ENCODE measurements at regions not wholly inside any gene's neighbourhood (a gene's known extent, or its start where the extent isn't known, plus 50 kb on each side); places are given as distances from the start of the nearest gene placed in this dataset.
"Not testable (repeated sequence)": the region's sequence is repeated elsewhere in the genome, so short reads cannot be mapped to it uniquely, and the experiment has no call there.

DNA sequence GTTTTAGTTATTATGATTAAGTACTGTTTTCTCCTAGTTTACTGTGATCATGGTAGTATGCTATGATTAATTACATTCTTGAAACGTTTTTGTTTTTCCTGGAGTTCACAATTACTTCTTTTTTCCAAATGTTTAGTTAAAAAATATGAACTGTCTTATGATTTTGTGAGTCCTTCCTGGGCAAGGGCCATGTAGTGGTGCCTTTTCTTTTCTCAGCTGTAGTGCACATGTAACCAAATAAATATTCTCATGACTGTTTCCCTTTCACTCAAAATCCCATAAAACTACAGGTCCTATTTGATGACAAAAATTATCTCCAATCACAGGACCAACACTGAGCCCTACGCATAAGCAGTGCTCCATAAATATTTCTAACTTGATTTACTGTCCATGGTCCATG is 118.9 kb upstream of the EGR2 start:
- TF ChIP-seq, protein P1, sequence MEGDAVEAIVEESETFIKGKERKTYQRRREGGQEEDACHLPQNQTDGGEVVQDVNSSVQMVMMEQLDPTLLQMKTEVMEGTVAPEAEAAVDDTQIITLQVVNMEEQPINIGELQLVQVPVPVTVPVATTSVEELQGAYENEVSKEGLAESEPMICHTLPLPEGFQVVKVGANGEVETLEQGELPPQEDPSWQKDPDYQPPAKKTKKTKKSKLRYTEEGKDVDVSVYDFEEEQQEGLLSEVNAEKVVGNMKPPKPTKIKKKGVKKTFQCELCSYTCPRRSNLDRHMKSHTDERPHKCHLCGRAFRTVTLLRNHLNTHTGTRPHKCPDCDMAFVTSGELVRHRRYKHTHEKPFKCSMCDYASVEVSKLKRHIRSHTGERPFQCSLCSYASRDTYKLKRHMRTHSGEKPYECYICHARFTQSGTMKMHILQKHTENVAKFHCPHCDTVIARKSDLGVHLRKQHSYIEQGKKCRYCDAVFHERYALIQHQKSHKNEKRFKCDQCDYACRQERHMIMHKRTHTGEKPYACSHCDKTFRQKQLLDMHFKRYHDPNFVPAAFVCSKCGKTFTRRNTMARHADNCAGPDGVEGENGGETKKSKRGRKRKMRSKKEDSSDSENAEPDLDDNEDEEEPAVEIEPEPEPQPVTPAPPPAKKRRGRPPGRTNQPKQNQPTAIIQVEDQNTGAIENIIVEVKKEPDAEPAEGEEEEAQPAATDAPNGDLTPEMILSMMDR (IDR thresholded peaks at IDR 0.05; ENCODE audit: unreplicated experiment) = no peak
- no TSS peak for BruUV-seq (replicated peaks)

DNA sequence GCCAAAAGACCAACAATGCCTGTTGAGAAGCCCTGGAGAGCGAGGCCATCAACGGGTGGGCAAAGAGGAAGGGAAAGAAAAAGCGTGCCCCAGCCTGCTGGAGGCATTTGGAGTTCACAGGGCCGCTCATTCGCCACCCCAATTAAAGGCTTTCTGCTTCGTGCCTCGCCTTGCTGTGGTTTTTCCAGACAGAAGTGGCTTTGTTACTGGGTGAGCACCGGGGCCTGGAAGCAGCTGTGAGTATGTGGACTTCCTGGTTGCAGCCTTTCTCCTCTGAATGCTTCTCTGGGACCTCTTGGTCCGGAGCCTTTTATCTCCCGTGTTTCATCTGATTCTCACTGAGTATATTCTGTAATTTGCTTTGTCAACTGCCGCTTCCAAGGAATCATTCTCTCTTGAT is 118.1 kb upstream of the EGR2 start:
- H3K27me3 Mint-ChIP-seq (ENCODE audit: insufficient read depth, unreplicated experiment) = no peaks in the 10 kb centered on the region
- intact Hi-C loops (cut with micrococcal nuclease) = no loop called here
- H3K4me1 Mint-ChIP-seq (ENCODE audit: insufficient read depth, unreplicated experiment) = no peaks in the 10 kb centered on the region
- TF ChIP-seq, protein P1 (IDR thresholded peaks at IDR 0.05; ENCODE audit: unreplicated experiment) = no peak
- H3K9me3 Mint-ChIP-seq (ENCODE audit: unreplicated experiment) = no peaks in the 10 kb centered on the region
- H3K36me3 Mint-ChIP-seq (ENCODE audit: insufficient read depth, unreplicated experiment) = no peaks in the 10 kb centered on the region
- no peak overlapping the region for H3K27ac Mint-ChIP-seq (ENCODE audit: low read depth, unreplicated experiment)
- H3K4me3 Mint-ChIP-seq (ENCODE audit: unreplicated experiment) = no peak overlapping the region
- ChIA-PET POLR2A (interaction anchor here (1.0 kb wide), 1 partner anchor 19 kb away, joined by 3 read pairs; no protein-coding TSS in a partner anchor), CTCF (no interaction called here)
- no TSS peak for BruUV-seq (replicated peaks)
- no peak for DNase-seq (ENCODE audit: unreplicated experiment)

More for the DNA sequence above, 118.9 kb upstream of the EGR2 start:
- H3K36me3 Mint-ChIP-seq (ENCODE audit: insufficient read depth, unreplicated experiment) = no peaks in the 10 kb centered on the region
- no peak for DNase-seq (ENCODE audit: unreplicated experiment)
- H3K27me3 Mint-ChIP-seq (ENCODE audit: insufficient read depth, unreplicated experiment) = no peaks in the 10 kb centered on the region
- intact Hi-C loops (cut with micrococcal nuclease) = no loop called here
- ChIA-PET POLR2A (interaction anchor here (1.0 kb wide), 1 partner anchor 19 kb away, joined by 3 read pairs; no protein-coding TSS in a partner anchor), CTCF (no interaction called here)
- no peak overlapping the region for H3K27ac Mint-ChIP-seq (ENCODE audit: low read depth, unreplicated experiment)
- H3K4me3 Mint-ChIP-seq (ENCODE audit: unreplicated experiment) = no peak overlapping the region
- H3K4me1 Mint-ChIP-seq (ENCODE audit: insufficient read depth, unreplicated experiment) = no peaks in the 10 kb centered on the region
- no peaks in the 10 kb centered on the region for H3K9me3 Mint-ChIP-seq (ENCODE audit: unreplicated experiment)

DNA sequence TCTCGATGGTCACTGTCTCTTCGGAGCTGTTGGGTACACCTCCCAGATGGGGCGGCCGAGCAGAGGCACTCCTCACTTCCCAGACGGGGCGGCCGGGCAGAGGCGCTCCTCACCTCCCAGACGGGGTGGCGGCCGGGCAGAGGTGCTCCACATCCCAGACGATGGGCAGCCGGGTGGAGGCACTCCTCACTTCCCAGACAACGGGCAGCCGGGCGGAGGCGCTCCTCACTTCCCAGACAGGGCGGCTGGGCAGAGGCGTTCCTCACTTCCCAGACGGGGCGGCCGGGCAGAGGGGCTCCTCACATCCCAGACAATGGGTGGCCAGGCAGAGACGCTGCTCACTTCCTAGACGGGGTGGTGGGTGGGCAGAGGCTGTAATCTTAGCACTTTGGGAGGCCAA is 112.6 kb upstream of the EGR2 start:
- BruUV-seq (replicated peaks); DNase-seq (ENCODE audit: unreplicated experiment); H3K27me3 Mint-ChIP-seq (ENCODE audit: insufficient read depth, unreplicated experiment); H3K4me1 Mint-ChIP-seq (ENCODE audit: insufficient read depth, unreplicated experiment); H3K4me3 Mint-ChIP-seq (ENCODE audit: unreplicated experiment); intact Hi-C loops (cut with micrococcal nuclease); POLR2A ChIA-PET; H3K27ac Mint-ChIP-seq (ENCODE audit: low read depth, unreplicated experiment); CTCF ChIA-PET; H3K36me3 Mint-ChIP-seq (ENCODE audit: insufficient read depth, unreplicated experiment); H3K9me3 Mint-ChIP-seq (ENCODE audit: unreplicated experiment): not testable (repeated sequence)

DNA sequence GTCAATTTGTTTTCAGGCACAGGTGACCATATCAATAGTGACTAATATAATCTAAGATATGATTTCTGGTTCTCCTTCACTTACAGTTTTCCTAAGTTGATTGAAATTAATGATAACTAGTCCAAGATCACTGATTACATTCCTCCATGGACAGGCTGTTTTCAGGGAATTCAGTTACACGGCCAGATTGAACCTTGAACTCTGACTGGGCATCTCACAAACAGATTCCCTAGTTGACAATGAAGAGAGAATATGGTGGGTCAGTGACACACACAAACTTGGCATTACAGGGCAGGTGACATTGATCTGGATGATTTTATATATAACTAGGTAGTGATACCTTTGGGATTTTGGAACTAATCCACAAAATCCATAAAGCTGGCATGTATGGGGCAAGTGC is 110.2 kb upstream of the EGR2 start:
- intact Hi-C loops (cut with micrococcal nuclease) = no loop called here
- POLR2A ChIA-PET = interaction anchor here (1.6 kb wide), 1 partner anchor 10 kb away, joined by 8 read pairs; no protein-coding TSS in a partner anchor
- no peaks in the 10 kb centered on the region for H3K36me3 Mint-ChIP-seq (ENCODE audit: insufficient read depth, unreplicated experiment)

More for the DNA sequence above, 110.2 kb upstream of the EGR2 start:
- CTCF ChIA-PET = no interaction called here
- TF ChIP-seq, protein P1 (IDR thresholded peaks at IDR 0.05; ENCODE audit: unreplicated experiment) = no peak
- Mint-ChIP-seq H3K4me3 (ENCODE audit: unreplicated experiment) (no peak overlapping the region), H3K27ac (ENCODE audit: low read depth, unreplicated experiment) (no peak overlapping the region), H3K4me1 (ENCODE audit: insufficient read depth, unreplicated experiment) (peaks cover 5% of the 10 kb centered on the region), H3K9me3 (ENCODE audit: unreplicated experiment) (no peaks in the 10 kb centered on the region), H3K27me3 (ENCODE audit: insufficient read depth, unreplicated experiment) (no peaks in the 10 kb centered on the region)
- no TSS peak for BruUV-seq (replicated peaks)
- no peak for DNase-seq (ENCODE audit: unreplicated experiment)

Measured in MCF 10A (cell line).